ENCODE measurements at regions not wholly inside any gene's neighbourhood (a gene's known extent, or its start where the extent isn't known, plus 50 kb on each side); places are given as distances from the start of the nearest gene placed in this dataset.
A peak's percentile ranks its signal among the peaks of the same experiment; 100 is the strongest.

DNA sequence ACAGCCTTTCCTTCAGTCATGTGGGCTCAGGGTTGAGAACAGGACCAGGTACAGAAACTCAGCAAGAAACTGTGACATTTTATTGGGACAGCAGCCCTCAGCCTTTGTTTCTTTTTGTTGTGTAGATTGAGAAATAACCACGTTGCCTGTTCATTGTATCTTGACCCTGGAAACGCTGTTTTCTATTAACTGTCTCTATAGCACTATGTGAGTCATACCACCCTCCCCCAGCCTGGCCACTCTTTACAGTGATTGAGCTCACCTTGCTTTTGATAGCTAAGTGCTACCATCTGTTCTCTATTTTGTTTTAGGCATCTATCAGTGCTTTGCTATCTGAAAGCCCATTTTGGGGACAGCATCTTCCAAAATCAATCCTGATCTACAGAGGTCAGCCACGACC, 127.9 kb downstream of the CD47 start:
- peak; percentile 45 for DNase-seq (ENCODE audit: low read depth)
- no peak overlapping the region for H3K4me3 ChIP-seq (ENCODE audit: low read depth, low read length)
- TF ChIP-seq, protein P1, sequence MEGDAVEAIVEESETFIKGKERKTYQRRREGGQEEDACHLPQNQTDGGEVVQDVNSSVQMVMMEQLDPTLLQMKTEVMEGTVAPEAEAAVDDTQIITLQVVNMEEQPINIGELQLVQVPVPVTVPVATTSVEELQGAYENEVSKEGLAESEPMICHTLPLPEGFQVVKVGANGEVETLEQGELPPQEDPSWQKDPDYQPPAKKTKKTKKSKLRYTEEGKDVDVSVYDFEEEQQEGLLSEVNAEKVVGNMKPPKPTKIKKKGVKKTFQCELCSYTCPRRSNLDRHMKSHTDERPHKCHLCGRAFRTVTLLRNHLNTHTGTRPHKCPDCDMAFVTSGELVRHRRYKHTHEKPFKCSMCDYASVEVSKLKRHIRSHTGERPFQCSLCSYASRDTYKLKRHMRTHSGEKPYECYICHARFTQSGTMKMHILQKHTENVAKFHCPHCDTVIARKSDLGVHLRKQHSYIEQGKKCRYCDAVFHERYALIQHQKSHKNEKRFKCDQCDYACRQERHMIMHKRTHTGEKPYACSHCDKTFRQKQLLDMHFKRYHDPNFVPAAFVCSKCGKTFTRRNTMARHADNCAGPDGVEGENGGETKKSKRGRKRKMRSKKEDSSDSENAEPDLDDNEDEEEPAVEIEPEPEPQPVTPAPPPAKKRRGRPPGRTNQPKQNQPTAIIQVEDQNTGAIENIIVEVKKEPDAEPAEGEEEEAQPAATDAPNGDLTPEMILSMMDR (conservative IDR thresholded peaks at IDR 0.05; ENCODE audit: low read depth, low read length): no peak

DNA sequence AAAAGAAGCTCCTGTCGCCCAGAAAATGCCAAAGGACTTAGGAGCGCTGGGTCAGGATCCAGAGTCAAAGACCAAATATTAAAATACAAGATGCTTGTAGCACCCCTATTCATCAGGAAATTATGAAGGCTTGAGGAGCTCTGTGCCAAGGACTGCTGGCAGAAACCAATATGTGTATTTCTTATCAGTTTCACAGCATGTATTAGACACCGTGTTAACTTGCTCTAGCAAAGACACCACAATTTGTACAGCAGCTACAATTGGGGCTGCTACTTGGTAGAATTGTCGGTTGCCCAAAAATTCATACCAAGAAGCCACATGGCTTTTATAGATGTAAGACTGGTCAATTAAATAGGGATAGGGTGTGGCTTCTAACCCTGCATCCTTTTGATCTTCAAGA, 128.8 kb downstream of the CD47 start:
- TF ChIP-seq, protein P1 (conservative IDR thresholded peaks at IDR 0.05; ENCODE audit: low read depth, low read length): no peak
- H3K4me3 ChIP-seq (ENCODE audit: low read depth, low read length): no peak overlapping the region
- DNase-seq (ENCODE audit: low read depth): no peak

DNA sequence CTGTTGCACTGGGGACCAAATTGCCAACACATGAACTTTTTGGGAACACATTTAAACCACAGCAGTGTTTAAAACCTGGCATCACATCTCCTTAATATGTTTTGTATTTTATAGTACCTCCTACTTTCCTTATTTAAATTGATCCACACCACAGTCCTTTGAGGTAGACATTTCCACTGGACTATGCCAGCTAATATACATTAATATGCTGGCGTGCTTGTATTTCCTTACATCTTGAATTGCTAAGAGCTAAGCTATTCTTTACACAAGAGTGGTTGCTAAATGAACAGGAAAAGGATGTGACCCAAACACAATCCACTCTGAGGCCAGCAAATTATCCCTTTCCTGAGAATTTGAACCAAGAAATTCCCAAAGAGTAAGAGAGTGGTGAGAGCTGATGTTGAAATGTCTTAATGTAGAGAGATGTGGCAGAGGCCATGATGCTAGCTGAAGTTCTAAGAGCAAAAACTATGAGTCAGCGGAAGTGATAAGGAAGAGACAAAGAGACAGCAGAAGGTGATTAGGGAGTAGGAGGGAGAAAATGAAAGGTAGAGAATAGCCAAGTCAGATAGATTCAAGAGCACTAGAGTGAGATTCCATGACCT, 131.2 kb downstream of the CD47 start:
- H3K4me3 ChIP-seq (ENCODE audit: low read depth, low read length): no peak overlapping the region
- peak; percentile 37 for DNase-seq (ENCODE audit: low read depth)
- TF ChIP-seq, protein P1 (conservative IDR thresholded peaks at IDR 0.05; ENCODE audit: low read depth, low read length): no peak

DNA sequence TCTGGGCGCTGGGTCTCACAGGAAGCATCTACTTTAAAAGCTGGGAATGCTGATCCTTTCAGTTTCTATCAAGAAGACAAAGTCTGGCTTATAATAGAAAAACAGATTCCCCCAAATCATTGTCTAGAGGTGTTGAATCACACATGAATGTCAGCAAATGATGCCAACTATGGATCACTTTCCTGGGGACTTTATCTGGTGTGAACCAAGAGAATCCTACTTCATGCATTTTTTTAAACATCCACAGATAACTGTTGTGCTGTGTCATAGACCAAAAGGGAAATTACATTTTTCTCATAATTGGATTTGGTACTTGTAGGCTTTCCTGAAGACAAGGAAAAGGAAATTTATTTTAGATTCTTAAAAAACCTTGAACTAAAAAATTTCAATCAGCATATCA, 132.7 kb downstream of the CD47 start:
- TF ChIP-seq, protein P1 (conservative IDR thresholded peaks at IDR 0.05; ENCODE audit: low read depth, low read length): no peak
- no peak overlapping the region for H3K4me3 ChIP-seq (ENCODE audit: low read depth, low read length)
- DNase-seq (ENCODE audit: low read depth): no peak

DNA sequence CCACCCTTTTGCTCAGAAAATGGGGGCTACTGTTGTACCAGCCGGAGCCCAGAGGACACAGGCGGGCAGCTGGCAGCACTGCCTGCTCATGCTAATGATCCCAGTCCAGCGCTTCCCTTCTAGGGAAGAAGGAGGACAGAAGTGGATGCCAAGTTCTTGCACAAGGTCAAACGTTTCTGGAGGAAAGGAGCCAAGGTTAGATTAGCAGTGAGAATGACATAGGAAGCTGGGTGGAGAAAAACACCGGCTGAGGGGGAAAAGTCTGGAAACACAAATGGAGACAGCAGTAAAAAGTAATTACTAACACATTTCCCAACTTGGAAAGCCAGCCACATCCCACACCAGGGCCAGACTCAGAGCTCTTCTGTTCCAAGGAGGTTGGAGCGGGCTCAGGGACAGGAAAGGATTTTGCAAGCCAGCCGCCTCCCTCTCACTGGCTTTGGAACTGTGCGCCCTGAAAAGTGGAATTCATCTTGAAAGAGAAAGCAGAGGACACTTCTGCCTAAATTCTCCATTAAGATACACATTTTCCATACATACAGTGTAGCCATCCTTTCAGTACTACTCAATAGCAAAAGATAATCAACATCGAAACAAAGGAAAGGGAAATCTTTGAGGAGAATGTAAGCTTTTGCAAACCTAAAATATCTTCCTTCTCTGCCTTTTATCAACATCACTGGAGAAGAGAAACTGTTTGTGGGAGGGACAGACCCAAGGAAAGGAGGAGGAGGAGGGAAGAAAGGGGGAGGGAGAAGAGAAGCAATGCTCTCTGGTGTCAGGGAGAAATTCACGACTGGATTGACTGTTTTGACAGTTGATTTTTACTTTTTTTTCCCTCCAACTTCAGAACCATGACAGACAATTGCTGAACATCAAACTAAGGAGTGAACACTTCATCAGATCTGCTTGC, 133.6 kb downstream of the CD47 start:
- TF ChIP-seq, protein P1 (conservative IDR thresholded peaks at IDR 0.05; ENCODE audit: low read depth, low read length): no peak
- no peak for DNase-seq (ENCODE audit: low read depth)
- no peak overlapping the region for H3K4me3 ChIP-seq (ENCODE audit: low read depth, low read length)

DNA sequence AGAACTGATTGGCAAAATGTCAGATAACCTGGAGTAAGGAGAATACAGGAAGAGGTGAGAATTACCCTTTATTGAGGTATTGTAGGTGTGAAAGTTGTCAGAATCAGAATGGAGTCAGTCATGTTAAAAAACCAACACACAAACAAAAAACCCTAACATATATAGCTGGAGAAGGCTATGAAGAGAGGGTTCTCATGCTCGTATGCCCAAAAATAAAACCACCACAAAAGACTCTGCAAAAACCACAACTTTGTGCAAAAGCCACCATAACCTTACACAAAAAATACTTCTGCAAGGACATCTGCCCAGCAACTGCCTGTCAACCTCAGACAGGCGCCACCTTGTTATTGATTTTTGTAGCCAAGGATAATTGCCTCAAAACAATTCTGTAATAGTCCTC, 136.0 kb downstream of the CD47 start:
- no peak for DNase-seq (ENCODE audit: low read depth)
- TF ChIP-seq, protein P1 (conservative IDR thresholded peaks at IDR 0.05; ENCODE audit: low read depth, low read length): no peak
- no peak overlapping the region for H3K4me3 ChIP-seq (ENCODE audit: low read depth, low read length)
